Sigmoid colon (tissue), 4 donors: ENCODE measurements at regions not wholly inside any gene's neighbourhood (a gene's known extent, or its start where the extent isn't known, plus 50 kb on each side); places are given as distances from the start of the nearest gene placed in this dataset.

Source experiments
- EP300 ChIP-seq, 4 donors: sonication (generic); formaldehyde crosslinking; IDR thresholded peaks; one replicate each; pipeline ENCODE4 v1.6.1; 2017; ENCODE audit warnings: antibody characterized with exemption in 4 of 4
- POLR2A ChIP-seq, 2 donors: fragments of 450-650 bp; IDR thresholded peaks; one replicate each; pipeline ENCODE4 v1.6.1; 2016; ENCODE audit warnings: antibody characterized with exemption in 2 of 2, mild to moderate bottlenecking in 2 of 2, moderate library complexity in 2 of 2
- POLR2AphosphoS5 ChIP-seq, 4 donors: sonication (generic); formaldehyde crosslinking; IDR thresholded peaks; one replicate each; pipeline ENCODE4 v1.6.1; 2017; ENCODE audit warnings: antibody characterized with exemption in 4 of 4
- TF ChIP-seq, protein P1 (sequence below), 4 experiments: fragments of 450-650 bp in 3 of 4; fragments of 200-600 bp in 1 of 4; IDR thresholded peaks; one replicate each; pipeline ENCODE4 v1.5.1; 2016 to 2019; ENCODE audit warnings: antibody characterized with exemption in 4 of 4, mild to moderate bottlenecking in 3 of 4, moderate library complexity in 2 of 4

DNA sequence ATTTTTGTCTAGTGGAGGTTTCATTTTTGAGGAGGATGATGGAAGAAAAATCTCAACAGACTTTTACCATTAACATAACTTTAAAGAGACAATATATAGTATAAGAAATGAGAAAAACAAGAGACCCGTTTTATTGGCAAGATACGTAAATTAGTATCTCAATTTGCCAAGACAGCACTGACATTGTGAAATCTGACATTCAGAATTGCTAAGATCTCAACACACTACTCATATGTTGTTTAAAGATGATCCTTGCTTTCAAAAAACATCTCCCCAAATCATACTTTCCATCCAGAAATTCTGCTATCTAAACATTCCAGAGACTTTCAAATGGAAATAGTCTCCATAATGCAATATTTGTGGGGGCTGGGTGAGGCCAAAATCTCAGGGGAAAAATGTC is 220.9 kb upstream of the CEP162 start:
- TF ChIP-seq, protein P1, sequence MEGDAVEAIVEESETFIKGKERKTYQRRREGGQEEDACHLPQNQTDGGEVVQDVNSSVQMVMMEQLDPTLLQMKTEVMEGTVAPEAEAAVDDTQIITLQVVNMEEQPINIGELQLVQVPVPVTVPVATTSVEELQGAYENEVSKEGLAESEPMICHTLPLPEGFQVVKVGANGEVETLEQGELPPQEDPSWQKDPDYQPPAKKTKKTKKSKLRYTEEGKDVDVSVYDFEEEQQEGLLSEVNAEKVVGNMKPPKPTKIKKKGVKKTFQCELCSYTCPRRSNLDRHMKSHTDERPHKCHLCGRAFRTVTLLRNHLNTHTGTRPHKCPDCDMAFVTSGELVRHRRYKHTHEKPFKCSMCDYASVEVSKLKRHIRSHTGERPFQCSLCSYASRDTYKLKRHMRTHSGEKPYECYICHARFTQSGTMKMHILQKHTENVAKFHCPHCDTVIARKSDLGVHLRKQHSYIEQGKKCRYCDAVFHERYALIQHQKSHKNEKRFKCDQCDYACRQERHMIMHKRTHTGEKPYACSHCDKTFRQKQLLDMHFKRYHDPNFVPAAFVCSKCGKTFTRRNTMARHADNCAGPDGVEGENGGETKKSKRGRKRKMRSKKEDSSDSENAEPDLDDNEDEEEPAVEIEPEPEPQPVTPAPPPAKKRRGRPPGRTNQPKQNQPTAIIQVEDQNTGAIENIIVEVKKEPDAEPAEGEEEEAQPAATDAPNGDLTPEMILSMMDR (IDR thresholded peaks at IDR 0.05) = no peak
- TF ChIP-seq EP300 (IDR thresholded peaks at IDR 0.05) (no peak), POLR2AphosphoS5 (IDR thresholded peaks at IDR 0.05) (no peak), POLR2A (IDR thresholded peaks at IDR 0.05) (no peak)
